Left hindlimb (tissue), 1 donor: ENCODE measurements at regions not wholly inside any gene's neighbourhood (a gene's known extent, or its start where the extent isn't known, plus 50 kb on each side); places are given as distances from the start of the nearest gene placed in this dataset.
"Not testable (repeated sequence)": the region's sequence is repeated elsewhere in the genome, so short reads cannot be mapped to it uniquely, and the experiment has no call there.

ENCODE experiments used
- DNase-seq: peaks from one replicate; pipeline ENCODE4 v3.0.0-alpha.2; 2018

DNA sequence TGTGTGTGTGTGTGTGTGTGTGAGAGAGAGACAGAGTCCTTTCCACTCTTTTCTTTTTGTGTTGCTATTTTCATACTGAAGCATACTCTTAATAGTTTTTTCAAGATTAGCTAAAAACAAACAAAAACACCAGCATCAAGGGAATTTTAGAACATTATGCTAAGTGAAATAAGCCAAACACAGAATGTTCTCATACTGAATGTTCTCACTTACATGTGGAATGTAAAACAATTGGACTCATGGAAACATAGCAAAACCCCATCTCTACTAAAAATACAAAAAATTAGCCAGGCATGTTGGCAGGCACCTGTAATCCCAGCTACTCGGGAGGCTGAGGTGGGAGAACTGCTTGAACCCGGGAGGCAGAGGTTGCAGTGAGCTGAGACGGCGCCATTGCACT lies 193.4 kb downstream of the XPNPEP1 start:
- not testable (repeated sequence) for DNase-seq

DNA sequence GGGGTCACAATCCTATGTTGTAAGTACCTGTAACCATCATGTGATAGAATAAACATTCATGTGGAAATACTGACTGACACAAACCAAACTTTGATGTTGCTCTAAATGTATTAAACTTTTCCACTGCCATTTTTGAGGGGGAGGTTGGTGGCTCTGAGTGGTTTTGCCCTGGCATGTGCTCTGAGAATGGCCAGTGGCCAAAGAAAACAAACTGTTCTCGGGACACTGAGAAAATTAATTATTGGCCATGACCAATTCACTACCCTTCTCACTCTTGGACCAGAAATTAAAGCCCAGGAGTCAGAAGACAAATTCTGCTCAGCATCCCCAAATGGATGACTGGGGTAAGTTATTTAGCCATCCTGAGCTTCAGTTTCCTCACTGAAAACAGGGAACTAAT lies 195.9 kb downstream of the XPNPEP1 start:
- no peak for DNase-seq

DNA sequence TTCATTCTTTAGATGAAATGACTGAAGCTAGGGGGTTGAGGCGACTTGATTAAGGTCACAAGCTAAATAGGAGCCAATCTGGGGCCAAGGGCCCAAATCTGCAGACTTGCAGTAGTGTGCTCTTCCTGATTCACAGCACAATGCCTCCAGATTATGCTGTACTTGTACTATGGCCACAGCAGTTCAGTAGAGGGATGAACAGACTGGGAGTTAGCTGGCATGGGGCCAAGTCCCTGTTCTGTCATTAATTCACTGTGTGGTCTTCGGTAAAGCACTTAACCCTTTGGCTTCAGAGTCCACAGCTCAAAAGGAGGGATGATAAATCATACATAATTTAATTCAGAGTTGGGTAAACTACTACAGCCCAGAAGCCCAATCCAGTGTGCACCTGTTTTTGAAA lies 196.8 kb downstream of the XPNPEP1 start:
- no peak for DNase-seq

DNA sequence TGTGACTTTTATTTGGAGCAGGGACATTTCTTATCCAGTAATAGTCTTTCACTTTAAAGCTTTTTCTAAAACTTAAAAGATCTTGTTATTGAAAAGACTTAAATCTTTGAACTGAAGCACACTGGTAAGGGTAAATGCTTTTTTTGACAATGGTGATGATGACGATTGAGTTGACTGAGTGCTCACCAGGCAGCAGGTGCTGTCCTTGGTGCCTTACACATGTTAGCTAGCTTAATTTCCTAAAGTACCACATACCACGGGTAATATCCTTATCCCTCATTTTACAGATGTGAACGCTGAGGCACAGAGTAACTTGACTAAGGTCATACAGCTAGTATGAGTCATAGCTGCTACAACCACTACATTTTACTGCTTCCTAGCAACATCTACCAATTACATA lies 200.0 kb downstream of the XPNPEP1 start:
- DNase-seq: no peak

DNA sequence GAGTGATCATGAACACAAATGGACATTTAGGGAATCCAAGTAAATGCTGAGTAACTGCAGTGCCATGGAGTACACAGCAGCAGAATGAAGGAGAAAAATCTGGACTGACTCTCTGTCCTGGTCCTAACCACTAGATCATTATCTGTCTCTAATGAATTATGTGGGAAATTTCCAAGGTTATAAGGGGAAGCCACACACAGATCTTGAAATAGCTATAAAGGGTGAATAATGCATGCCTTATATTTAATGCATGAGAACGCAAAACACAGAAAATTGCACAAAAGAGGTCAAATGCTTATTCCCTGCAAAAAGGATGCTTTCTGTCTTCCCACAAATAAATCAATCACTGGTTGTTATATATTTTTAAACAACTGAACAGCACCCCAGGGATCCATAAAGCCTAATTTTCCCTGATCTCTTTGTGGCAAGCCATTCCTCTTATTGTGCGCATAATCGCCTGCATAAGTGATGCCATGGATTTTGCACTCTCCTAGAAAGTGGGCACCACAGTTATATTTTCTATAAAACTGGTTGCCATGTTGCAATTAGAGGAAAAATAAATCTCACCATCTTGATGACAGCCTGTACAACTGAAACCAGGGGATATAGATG lies 201.8 kb downstream of the XPNPEP1 start:
- no peak for DNase-seq

DNA sequence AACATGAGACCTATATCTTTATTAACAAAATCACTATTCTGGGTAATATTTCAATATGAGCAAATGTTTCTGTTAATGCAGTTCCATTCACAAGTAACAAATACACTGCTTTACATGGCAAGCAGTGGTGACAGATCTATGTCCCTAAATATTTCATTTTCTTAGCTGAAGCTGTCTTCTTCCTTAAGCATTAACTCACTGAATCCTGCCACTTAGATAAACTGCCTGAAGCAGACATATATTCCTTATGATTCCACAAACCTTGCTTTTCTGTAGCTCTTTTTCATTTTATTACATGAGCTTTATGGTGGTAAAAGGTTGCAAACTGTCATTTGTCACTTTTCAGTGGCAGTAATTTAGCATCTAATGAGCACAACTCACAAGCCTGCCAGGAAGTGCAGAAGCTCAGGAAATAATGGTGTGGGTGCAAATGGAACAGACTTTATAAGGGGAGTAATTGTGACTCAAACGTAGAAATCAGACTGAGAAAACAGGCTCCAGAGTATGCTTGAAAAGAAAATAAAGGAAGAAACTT lies 217.2 kb downstream of the XPNPEP1 start:
- DNase-seq: no peak

DNA sequence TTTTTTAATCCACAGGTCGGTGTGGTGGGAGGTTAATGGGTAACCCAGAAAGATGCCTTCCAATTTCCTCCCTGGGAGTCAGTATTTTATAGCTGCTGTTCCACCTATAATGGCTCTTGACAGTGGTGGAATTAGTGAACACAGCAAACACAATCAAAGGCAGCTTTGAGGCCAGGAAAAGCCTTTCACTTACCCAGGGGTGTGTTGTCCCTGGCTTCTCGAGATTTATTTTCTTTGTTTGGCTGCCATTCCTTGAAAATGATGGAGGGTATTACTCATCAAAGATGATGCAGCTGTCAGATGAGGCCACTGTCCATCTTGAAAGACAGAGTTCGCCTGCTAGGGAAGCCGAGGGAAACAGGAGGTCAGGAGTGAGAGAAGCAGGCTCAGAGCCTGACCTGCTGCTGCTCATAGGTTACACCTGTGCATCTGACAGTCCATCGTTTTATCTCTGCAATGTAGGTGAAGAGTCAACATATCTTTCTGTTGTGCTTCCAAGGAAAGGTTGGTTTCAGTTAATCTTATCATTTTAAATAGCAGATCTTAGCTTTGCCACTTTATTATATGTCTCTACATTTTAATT lies 221.6 kb downstream of the XPNPEP1 start:
- DNase-seq: no peak

DNA sequence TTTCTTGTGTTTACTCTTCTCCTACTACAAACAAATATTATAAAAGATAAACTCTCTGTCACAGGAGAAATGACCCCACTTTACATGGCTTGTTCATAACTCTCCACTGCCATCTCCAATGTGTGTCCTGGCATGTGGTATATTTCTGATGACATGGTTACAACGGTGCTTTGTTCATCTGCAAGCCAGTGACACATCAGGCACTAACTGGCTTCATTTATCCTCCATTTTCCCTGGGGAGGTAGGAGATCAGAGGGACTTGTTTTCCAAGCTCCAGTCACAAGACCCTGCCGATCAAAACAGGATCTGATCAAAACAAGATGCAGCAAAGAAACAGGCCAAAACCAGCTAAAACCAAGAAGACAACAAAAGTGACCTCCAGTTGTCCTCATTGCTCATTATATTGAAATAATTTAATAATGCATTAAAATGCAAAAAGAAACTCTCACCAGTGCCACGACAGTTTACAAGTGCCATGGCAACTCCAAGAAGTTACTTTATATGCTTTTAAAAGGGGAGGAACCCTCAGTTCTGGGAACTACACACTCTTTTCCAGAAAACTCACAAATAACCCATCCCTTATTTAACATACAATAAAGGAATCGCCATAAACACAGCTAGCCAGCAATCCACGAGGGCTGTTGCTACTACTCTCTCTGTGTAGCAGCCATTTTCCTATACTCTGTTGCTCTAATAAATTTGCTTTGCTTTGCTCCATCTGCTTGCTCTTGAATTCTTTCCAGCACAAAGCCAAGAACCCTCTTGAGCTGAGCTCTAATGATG lies 224.2 kb downstream of the XPNPEP1 start:
- DNase-seq: no peak

DNA sequence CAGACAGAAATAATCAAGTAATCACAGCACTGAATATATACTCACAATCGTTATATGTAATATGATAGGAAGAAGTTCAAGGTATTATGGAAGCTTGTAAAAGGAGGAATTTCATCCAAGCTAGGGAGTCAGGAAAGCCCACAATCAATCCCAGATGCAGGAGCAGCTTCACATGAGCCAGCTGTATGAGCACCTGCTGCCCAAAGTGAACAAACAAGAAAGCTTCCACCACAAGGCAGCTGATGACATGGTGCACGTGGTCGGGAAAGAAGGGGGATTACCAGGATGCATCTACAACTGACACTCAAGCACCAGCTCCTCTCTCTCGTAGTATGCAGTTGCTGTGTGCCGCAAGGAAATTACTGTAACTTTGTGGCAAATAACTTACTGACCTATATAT lies 225.2 kb downstream of the XPNPEP1 start:
- no peak for DNase-seq

DNA sequence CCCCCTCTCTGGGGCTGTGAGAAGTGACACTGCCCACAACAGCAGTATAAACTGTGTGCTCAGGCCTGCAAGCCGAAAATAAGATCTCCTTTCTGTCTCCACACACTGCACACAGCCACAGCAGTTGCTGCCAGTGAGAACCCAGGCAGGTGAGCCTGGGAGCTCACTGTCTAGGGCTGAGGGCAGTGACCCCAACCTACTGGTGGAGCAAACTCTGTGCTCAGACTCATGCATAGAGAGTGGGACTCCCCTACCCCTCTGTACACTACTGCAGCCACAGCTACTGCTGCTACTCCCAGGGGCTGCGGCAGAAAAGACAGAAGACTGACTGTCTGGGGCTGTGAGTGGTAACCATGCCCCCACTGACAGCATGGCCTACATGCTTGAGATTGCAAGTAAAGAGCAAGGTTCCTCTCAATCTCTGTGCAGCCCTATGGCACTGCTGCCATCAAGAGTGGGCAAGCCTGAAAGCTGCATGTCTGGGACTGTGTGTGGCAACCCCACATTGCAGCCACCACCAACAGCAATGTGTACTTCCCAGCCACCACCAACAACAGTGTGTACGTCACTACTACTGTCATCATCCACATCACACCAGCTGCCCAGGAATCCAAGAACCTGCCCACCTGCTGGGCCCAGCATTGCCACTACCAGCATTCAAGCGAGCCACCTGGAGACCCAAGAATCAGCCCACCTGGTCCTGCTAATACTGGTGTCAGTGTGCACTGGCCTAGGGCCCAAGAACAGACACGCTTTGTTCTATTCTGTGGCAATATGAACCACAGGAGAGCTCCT lies 226.1 kb downstream of the XPNPEP1 start:
- DNase-seq: no peak

DNA sequence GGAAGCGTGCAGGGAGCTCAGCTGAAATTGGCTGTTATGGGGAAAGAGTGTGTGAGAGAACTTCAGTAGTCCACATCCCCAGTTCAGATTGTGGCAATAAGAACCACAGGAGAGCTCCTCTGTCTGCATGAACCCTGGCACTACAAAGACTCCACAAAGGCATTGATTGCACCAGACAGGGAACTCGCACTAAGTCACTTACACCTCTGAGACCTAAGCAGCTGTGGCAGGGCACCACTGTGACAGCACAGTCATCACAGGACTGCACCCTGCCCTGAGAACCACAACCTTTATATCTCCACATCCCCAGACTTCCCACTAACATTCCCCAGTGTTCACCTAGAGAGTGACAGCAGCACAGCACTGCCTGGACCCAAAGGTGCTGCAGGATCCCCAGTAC lies 226.8 kb downstream of the XPNPEP1 start:
- DNase-seq: no peak

DNA sequence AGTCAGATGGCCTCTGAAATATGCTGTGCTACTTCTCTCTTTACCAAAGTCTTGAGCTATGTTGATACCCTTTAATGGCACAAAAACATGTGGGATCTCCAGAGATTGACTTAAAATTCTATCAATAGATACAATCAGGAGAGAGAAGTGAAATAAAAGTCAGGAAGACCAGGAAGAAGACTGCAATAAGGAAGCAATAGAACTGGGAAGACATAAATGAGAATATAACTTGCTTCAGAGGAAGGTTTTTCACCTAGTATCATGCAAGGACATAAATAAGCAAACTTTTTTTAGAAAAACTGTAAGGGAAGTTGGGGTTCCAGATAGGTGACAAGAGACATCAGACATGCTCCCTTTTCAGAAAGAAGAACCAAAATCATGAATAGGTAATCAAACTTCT lies 227.3 kb downstream of the XPNPEP1 start:
- no peak for DNase-seq

DNA sequence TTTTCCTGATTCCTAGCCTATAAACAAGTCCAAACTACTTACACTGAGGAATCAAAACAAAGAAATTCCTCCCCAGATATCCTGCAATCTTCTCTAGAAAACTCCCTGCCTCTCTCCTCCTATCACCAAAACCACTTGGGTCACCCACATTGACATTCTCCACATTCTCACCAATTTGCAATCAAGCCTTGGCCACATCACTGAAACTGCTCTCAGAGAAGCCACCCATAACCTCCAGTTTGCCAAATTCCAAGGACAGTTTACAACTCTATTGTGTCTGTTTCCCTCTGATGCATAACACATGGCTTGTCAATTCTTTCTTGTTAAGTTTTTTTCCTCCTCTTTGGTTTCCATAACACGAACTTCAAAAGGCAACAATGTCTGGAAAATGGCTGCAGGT lies 233.5 kb downstream of the XPNPEP1 start:
- DNase-seq: no peak

DNA sequence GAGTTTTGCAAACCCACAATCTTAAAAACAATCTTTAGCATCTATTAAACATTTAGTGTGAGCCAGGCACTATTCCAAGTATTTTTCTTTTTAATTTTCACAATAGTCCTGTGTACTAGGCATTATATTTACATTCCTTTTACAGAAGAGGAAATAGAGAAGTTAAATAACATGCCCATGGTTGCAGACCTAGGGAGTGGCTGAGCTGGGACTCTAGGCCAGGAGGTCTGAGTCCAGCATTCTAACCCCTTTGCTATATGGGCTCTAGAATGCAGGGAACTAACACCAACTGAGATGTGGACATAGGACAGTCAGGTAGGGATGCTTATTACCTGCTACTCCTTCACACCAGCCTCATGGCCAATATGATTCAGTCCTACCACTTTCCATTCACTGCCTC lies 243.8 kb downstream of the XPNPEP1 start:
- no peak for DNase-seq

DNA sequence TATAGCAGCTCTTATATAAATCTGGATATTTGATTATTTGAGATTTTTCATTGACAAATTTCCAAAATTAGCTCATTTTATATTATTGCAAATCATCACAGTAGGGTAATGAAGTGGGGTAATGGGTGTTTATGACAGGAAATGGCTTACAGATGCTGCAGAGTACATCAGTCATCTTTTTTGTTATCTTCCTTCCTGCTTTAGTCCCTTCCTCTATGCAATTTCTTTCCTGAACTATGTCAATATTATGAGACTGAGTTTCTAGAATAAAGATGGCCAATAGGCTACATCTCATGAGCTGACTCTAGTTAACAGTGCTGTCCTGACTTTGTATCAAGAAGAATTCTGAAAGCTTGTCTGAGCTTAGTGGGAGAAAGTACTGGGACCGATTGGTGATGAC lies 244.5 kb downstream of the XPNPEP1 start:
- no peak for DNase-seq

DNA sequence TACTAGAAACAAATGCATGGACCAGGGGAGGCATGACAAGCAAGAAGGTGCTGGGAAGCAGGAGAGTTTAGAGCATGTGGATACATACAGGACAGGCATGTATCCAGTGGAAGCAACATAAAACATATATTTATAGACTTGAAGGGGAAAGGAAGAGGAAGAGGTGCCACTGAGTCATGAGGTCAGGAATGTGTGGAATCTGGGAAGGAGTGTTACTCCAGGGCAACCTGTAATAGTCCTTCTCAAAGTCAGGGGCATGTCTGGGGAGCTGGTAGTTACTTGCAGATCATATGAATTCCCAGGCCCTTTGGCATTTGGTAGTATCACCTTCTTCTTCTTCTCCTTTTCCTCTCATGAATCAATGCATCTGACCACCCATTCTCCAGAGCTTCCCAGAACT lies 246.6 kb downstream of the XPNPEP1 start:
- no peak for DNase-seq

DNA sequence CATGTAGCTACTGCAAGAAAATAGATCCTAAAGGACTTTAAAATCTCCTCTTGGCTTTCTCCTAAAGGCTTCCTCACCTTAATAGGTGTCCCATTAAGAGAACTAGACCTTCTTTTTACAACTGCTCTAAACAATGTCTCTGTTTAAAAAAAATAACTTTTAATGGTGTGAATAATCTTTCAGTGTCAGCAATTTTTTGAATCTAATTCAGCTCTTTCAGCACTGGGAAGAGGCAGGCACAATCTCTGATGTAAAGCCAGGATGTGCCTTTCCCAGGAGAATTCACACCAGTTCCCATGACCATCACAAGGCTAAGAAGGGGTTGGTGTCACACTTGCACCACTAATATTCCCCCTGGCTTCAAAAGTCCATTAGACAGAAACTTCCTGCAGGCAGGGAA lies 254.6 kb downstream of the XPNPEP1 start:
- DNase-seq: no peak

DNA sequence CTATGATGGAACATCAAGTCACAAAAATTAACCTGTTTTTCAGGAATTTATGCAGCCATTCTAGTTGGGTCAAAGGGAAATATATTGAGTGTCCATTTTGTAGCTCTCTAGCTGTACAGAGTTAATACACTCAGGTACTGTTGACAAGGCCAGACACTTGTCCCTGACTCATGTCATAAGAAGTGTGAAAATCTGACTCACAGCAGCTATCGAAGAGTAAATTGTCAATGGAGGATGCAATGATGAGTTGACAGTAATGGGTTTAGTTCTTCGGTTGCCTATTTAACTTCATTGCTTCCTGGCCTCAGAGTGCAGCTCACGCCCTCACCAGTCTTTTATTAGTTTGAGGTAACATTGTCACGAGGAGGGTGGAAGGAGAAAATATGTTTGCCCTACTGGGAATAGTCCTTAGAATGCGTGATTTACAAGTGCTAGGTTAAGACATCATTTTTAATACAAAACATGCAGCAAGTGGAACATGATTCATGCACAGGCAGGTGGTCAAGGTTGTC lies 255.1 kb downstream of the XPNPEP1 start:
- no peak for DNase-seq

DNA sequence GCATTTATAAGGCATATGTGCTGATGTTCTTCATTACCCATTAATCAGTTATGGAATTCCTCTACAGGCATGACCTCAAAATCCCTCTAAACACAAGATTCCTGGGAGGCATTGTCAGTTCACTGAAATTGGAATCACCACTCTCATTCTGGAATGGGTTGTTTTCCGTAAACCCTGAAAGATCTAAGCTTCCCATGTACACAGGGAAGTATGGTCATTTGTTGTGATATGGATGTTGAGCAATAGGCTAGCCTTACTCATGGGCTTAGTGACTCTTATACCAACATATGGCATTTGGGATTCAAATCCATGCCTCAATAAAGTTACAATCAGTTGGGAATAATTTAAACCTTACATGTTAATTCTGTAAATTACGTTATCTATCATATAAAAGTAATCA lies 258.0 kb downstream of the XPNPEP1 start:
- no peak for DNase-seq

DNA sequence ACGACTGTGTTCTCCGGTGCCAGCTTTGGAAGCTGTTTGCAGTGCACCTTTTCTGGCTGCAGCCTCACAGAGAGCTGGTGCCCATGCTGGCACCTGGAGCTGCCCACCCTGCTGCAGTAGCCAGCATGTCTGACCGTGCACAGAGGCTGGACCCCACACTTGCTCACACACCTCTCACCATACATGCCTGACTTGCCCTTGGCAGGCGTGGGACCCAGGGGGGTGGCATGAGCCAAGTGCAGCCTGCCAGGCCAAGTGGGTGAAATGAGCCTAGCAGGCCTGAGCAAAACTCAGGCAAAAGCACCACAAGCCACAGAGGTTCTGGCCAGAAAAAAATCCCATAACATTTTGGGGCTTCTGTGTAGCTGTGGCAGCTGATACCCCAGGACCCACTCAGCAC lies 258.8 kb downstream of the XPNPEP1 start:
- no peak for DNase-seq

DNA sequence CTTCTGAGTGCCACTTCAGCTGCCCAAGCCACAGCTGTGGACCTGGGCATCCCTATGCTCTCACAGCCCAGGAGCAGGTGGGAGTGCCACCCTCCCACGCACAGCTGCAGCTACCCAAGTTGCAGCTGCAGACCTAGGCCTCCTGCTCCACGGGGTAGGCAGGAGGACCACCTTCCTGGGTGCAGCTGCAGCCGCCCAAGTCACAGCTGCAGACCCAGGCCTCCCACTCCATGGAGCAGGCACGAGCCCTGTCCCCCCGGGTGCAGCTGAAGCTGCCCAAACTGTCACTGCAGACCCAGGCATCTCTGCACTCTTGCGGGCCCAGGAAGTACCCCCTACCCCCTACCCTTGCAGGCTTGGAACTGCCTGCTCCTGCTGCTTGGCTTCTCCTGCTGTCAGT lies 260.2 kb downstream of the XPNPEP1 start:
- no peak for DNase-seq

DNA sequence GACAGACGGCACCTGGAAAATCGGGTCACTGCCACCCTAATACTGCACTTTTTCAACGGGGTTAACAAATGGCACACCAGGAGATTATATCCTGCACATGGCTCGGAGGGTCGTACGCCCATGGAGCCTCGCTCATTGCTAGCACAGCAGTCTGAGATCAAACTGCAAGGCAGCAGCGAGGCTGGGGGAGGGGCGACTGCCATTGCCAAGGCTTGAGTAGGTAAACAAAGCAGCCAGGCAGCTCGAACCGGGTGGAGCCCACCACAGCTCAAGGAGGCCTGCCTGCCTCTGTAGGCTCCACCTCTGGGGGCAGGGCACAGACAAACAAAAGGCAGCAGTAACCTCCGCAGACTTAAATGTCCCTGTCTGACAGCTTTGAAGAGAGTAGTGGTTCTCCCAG lies 270.7 kb downstream of the XPNPEP1 start:
- not testable (repeated sequence) for DNase-seq

DNA sequence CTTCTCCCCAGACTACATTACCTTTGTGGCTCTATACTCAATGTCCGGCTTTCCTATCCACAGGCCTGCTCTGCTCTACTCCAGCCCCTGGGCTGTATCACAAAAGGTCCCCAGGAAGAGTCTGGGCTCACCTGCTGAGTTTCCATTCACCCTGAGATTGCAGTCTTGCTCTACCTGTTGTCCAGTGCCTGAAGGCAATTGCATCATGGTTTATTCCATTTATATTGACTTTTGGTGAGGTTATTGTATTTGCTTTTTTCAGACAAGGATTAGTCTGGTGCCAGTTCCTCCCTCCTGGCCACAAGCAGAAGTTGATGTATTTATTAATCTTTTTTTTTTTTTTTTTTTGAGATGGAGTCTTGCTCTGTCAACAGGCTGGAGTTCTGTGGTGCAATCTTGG lies 273.1 kb downstream of the XPNPEP1 start:
- DNase-seq: no peak
